GM12873 (cell line): ENCODE measurements at regions not wholly inside any gene's neighbourhood (a gene's known extent, or its start where the extent isn't known, plus 50 kb on each side); places are given as distances from the start of the nearest gene placed in this dataset.

ENCODE experiments used
- TF ChIP-seq, protein P1 (sequence below): IDR thresholded peaks from 2 replicates; pipeline ENCODE4 v1.5.1; 2012; ENCODE audit warnings: low read depth, mild to moderate bottlenecking, moderate library complexity, low read length, control low read depth; ENCODE audit not compliant: insufficient read depth; ENCODE audit errors: missing control alignments

DNA sequence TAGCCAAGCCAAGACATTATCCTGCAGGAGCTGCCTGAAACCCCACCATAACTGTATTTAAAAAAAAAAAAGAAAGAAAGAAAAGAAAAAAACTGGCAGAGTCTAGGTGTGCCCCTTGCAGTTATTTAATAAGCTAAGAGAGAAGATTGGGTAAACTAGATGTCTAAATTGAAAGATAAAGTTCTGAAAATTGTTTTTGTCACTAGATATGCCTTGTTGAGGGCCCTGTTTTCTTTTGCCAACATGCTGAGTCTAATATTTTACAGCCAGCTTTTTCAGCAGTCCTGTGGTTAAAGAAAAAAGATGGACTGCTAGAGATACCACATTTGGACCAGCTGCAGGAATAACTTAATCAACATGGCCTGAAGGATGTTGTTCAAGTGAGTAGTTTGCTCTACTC is 116.3 kb upstream of the TCF21 start:
- TF ChIP-seq, protein P1, sequence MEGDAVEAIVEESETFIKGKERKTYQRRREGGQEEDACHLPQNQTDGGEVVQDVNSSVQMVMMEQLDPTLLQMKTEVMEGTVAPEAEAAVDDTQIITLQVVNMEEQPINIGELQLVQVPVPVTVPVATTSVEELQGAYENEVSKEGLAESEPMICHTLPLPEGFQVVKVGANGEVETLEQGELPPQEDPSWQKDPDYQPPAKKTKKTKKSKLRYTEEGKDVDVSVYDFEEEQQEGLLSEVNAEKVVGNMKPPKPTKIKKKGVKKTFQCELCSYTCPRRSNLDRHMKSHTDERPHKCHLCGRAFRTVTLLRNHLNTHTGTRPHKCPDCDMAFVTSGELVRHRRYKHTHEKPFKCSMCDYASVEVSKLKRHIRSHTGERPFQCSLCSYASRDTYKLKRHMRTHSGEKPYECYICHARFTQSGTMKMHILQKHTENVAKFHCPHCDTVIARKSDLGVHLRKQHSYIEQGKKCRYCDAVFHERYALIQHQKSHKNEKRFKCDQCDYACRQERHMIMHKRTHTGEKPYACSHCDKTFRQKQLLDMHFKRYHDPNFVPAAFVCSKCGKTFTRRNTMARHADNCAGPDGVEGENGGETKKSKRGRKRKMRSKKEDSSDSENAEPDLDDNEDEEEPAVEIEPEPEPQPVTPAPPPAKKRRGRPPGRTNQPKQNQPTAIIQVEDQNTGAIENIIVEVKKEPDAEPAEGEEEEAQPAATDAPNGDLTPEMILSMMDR: no peak

DNA sequence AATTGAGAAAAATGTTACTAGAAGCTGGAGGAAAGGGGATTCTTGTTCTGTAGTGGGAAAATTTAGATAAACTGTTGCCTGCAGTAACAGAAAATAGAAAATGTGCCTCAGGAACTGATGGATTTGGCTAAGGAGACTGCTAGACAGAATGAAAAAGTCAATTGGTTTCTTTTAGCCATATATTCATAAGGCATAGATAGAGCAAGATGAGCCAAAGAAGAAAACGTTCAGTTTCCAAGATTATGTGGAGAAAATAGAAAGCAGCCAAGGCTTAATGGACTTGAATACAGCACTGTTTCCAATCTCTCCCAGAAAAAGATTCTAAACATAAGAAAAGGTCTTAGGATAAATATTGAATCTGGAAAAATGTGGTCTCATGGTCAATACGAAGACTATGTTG is 115.1 kb upstream of the TCF21 start:
- TF ChIP-seq, protein P1: no peak

DNA sequence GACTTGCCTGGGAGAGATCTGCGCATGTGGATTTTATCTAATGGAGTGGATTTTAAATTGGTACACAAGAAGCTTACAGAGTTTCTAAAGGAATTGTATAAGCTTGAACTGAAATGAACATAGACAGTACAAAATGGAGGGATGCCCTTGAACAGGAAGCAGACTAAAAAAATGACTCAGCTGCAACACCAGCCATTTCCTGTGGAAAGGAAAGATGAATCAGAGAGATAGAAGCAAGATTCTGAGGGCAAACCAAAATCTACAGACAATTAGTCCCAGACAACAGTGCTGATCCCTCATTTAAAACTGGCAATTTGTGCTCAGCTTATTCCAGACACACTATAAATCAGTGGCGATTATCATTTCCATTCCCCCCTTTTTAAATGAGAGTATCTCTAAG is 114.6 kb upstream of the TCF21 start:
- TF ChIP-seq, protein P1: no peak

DNA sequence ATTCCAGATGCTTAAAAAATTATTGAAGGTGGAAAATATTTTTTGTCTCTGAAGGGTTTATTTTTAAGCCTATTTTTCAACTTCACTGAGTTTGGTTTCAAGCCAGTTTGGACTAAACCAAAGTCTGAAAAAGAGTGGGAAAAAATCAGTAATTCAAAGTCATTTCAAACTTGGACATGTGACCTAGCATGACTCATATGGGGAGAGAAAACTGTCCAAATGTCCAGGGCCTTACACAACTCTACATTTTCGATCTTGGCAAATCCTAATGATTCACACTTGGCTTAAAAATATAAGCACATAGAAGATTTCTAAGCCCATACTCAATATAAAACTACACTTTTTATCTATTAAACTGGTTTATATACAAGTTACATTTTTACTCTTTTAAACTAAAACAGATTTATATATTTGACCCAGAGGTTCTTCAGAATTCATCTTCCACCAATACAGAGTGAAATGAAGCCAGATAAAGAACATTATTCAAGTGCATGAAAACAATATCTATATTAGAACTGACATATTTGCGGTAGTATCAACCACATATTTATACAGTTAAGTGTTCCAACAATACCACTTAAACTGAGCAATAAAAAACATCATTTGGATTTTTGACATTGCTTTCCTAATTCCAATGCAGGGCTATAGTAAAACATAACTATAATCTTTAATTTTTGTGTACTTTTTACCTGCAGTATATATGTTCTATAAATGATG is 110.3 kb upstream of the TCF21 start:
- TF ChIP-seq, protein P1: no peak

DNA sequence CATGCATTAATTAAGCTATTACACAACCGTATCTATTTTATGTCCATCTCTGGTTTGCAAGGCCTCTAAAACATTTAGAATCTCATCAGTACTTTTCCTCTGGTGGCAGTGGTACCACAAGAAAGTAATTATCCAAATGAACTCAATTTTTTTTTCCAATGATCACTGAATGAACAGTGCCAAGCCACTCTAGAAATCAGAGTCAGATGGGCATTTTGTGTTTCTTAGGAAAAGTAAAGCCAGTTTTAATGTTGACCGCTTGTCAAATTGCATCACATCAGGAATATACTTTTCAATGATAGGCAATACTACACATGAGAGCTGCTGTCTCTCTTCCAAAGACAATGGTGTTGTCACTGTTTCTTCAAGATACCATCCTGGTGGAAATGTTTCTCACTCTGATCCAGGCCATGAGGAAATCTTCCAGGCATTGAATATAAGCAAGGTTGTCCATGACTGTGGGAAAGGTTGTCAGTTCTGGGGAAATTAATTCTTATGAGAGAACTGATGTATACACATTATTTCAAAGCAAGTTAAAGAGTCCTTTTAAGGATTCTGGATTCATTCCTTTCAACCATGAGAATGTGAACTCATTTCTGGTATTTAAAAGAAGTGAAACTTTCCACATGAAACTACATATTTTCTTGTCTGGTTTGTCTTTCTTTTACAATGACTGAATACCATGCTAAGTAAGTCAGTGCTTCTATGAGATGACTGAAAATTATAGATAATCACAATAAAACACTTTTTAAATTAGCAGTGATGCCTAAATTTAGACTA is 108.8 kb upstream of the TCF21 start:
- TF ChIP-seq, protein P1: no peak

DNA sequence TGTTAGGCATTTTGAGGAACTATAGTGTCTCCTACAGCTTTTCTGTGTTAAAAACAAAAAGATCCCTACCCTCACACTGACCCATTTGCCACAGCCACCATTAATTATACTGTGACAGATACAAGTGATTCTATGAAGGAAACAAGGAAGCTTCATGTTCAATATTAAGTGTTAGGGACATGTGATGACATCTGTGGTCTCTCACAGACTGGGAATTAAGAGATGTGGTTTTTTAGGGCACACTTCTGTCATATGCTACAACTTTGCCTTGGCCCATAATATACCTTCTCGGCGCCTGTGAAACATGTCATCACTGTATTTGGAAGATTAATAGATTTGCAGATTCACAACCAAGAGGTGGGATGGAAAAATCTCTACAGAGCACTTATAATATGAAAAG is 102.9 kb upstream of the TCF21 start:
- TF ChIP-seq, protein P1: no peak

DNA sequence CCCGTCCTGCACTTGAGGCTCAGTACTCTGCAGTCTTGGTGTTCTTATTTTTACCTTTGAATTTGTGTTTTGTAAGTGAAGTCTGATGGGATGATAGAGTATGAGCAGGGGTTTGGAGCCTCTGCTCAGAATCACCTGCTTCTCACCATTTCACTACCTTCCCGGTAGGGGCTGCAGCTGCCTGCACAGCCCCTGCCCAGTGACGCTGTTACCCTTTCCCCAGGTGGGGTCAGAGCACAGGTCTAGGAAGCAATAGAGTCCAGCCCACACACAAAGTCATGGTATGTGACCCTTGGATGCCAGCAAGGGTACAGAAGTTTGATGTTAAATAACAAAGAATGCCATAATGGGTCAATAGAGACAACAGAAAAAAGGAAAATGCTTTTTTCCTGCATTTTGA is 101.8 kb upstream of the TCF21 start:
- TF ChIP-seq, protein P1: no peak
